ENCODE measurements at regions not wholly inside any gene's neighbourhood (a gene's known extent, or its start where the extent isn't known, plus 50 kb on each side); places are given as distances from the start of the nearest gene placed in this dataset.

DNA sequence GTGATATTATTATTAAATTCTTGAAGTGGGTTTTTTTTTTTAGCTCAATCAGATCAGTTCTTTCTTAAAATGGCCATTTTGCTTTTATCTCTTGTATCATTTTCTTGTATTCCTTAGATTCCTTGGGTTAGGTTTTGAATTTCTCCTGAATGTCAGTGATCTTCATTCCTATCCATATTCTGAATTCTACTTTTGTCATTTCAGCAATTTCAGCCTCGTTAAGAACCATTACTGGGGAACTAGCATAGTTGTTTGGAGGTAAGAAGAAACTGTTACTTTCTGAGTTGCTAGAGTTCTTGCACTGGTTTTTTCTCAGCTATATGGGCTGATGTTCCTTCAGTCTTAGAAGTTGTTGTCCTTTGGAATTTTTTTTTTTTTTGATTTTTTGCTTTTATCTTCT lies 293.1 kb downstream of the MAP2K4 start:
- H3K36me3 ChIP-seq (ENCODE audit: insufficient read depth, insufficient read length, low read length) = no peaks in the 10 kb centered on the region
- no peak for TF ChIP-seq ZNF274 (IDR thresholded peaks at IDR 0.05; ENCODE audit: low read depth, low read length)
- TF ChIP-seq YY1 (IDR thresholded peaks at IDR 0.05; ENCODE audit: insufficient read depth, insufficient read length) = no peak
- TF ChIP-seq SUZ12 (IDR thresholded peaks at IDR 0.05; ENCODE audit: extremely low read depth, insufficient read depth, insufficient read length) = no peak
- H3K4me1 ChIP-seq (ENCODE audit: insufficient read depth, insufficient read length) = no peaks in the 10 kb centered on the region
- no peak for DNase-seq (ENCODE audit: low read depth, low spot score)
- no peak overlapping the region for H3K9ac ChIP-seq (ENCODE audit: insufficient read length, low read depth)
- H3K27me3 ChIP-seq (ENCODE audit: insufficient read depth, insufficient read length) = no peaks in the 10 kb centered on the region
- H3K4me3 ChIP-seq (ENCODE audit: insufficient read length, low read depth) = no peak overlapping the region
- H3K9me3 ChIP-seq (ENCODE audit: insufficient read depth, low read length) = peaks cover 8% of the 10 kb centered on the region; the same call in 1 of the 2 replicates

DNA sequence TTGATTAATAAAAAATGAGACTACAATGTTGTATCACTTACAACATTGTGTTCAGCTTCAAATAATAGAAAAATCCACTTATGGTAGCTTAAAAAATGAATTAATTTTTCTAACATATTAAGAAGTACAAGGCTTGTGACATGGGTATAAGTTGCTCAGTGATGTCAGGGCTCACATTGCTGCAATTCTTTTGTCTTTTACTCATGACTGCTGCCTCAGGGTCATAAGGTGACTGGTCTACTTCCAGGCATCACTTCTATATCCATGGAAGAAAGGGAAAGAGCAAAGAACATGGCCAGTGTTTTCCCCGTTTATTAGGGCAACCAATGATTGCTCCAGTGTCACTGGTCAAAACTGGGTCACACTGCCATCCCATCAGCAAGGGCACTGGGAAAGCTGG lies 295.3 kb downstream of the MAP2K4 start:
- Histone ChIP-seq H3K4me3 (ENCODE audit: insufficient read length, low read depth) (no peak overlapping the region), H3K9ac (ENCODE audit: insufficient read length, low read depth) (no peak overlapping the region), H3K4me1 (ENCODE audit: insufficient read depth, insufficient read length) (no peaks in the 10 kb centered on the region), H3K36me3 (ENCODE audit: insufficient read depth, insufficient read length, low read length) (no peaks in the 10 kb centered on the region), H3K9me3 (ENCODE audit: insufficient read depth, low read length) (peaks cover 8% of the 10 kb centered on the region; the same call in 1 of the 2 replicates), H3K27me3 (ENCODE audit: insufficient read depth, insufficient read length) (no peaks in the 10 kb centered on the region)
- TF ChIP-seq ZNF274 (IDR thresholded peaks at IDR 0.05; ENCODE audit: low read depth, low read length) (no peak), YY1 (IDR thresholded peaks at IDR 0.05; ENCODE audit: insufficient read depth, insufficient read length) (no peak), SUZ12 (IDR thresholded peaks at IDR 0.05; ENCODE audit: extremely low read depth, insufficient read depth, insufficient read length) (no peak)
- DNase-seq (ENCODE audit: low read depth, low spot score) = no peak

DNA sequence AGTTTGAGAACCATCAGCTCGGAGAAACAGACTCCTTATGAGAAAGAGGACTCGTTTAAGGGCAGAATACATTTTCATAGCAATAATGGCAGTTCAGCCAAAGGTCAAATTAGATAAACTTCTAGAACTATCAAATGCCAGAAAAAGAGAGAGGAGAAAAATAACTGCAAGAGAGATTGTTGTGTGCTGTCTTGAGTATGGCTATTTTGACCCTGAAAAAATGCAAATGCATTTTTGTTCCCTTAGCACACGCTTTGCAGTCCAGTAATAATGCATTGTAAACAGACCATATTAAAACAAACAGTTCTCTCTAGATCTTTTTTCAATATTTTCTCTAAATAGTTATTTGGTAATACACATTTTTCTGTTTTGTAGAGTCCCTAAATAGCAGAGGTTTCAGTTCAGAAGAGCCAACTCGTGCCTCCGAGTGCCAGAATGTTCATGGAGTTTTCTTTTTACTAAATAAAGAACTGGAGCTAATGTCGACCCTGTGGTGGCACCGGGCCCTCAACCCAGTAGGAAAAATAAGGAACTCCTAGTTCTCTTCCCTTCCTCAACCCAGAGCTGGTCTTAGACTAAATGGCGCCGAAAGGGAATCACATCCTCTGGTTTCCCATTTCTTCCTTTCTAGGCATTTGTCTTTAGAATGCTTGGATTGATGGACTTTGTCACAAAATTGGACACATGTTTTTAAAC lies 298.0 kb downstream of the MAP2K4 start:
- TF ChIP-seq SUZ12 (IDR thresholded peaks at IDR 0.05; ENCODE audit: extremely low read depth, insufficient read depth, insufficient read length) (no peak), ZNF274 (IDR thresholded peaks at IDR 0.05; ENCODE audit: low read depth, low read length) (no peak), YY1 (IDR thresholded peaks at IDR 0.05; ENCODE audit: insufficient read depth, insufficient read length) (no peak)
- no peak overlapping the region for H3K9ac ChIP-seq (ENCODE audit: insufficient read length, low read depth)
- DNase-seq (ENCODE audit: low read depth, low spot score) = no peak

DNA sequence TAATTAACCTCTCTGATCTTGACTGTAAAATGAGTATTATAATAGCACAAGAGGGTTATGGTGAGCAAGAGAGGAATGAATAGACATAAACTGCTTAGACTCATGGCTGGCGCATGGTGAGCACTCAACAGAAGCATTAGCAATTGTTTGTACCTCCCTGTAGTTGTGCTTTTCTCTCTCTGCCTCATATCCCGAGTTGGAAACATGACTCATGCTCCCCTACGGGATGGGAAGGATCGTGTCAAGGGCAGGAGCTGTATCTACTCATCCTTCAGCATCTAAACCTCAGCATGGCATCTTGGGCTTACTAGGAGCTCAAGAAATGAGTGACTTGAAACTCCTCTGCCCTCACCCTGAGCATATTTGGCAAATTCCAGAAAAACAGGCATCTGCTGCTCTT lies 299.6 kb downstream of the MAP2K4 start:
- Histone ChIP-seq H3K4me3 (ENCODE audit: insufficient read length, low read depth) (no peak overlapping the region), H3K9ac (ENCODE audit: insufficient read length, low read depth) (no peak overlapping the region), H3K4me1 (ENCODE audit: insufficient read depth, insufficient read length) (no peaks in the 10 kb centered on the region), H3K27me3 (ENCODE audit: insufficient read depth, insufficient read length) (no peaks in the 10 kb centered on the region), H3K36me3 (ENCODE audit: insufficient read depth, insufficient read length, low read length) (no peaks in the 10 kb centered on the region), H3K9me3 (ENCODE audit: insufficient read depth, low read length) (no peaks in the 10 kb centered on the region)
- TF ChIP-seq ZNF274 (IDR thresholded peaks at IDR 0.05; ENCODE audit: low read depth, low read length) (no peak), YY1 (IDR thresholded peaks at IDR 0.05; ENCODE audit: insufficient read depth, insufficient read length) (no peak), SUZ12 (IDR thresholded peaks at IDR 0.05; ENCODE audit: extremely low read depth, insufficient read depth, insufficient read length) (no peak)
- no peak for DNase-seq (ENCODE audit: low read depth, low spot score)

More for the DNA sequence above, 298.0 kb downstream of the MAP2K4 start:
- Histone ChIP-seq H3K9me3 (ENCODE audit: insufficient read depth, low read length) (no peaks in the 10 kb centered on the region), H3K4me3 (ENCODE audit: insufficient read length, low read depth) (no peak overlapping the region), H3K4me1 (ENCODE audit: insufficient read depth, insufficient read length) (no peaks in the 10 kb centered on the region), H3K36me3 (ENCODE audit: insufficient read depth, insufficient read length, low read length) (no peaks in the 10 kb centered on the region), H3K27me3 (ENCODE audit: insufficient read depth, insufficient read length) (no peaks in the 10 kb centered on the region)

DNA sequence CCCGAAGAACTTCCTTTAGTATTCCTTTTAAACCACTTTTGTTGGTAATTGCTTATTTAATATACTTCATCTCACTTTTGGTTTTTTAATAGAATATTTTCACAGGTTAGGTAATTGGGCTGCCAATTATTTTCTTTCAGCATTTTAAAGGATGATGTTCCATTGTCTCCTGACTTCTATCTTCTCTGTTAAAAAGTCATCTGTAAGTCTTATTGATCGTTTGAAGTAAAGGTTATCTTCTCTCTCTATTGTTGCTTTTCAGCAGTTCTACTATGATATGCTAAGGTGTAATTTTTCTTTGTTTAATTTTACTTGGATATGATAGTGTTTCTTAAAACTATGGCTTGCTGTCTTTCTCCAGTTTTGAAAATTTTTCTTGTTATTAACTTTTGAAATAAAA lies 307.5 kb downstream of the MAP2K4 start:
- TF ChIP-seq SUZ12 (IDR thresholded peaks at IDR 0.05; ENCODE audit: extremely low read depth, insufficient read depth, insufficient read length) (no peak), ZNF274 (IDR thresholded peaks at IDR 0.05; ENCODE audit: low read depth, low read length) (no peak), YY1 (IDR thresholded peaks at IDR 0.05; ENCODE audit: insufficient read depth, insufficient read length) (no peak)
- Histone ChIP-seq H3K4me1 (ENCODE audit: insufficient read depth, insufficient read length) (no peaks in the 10 kb centered on the region), H3K4me3 (ENCODE audit: insufficient read length, low read depth) (no peak overlapping the region)

DNA sequence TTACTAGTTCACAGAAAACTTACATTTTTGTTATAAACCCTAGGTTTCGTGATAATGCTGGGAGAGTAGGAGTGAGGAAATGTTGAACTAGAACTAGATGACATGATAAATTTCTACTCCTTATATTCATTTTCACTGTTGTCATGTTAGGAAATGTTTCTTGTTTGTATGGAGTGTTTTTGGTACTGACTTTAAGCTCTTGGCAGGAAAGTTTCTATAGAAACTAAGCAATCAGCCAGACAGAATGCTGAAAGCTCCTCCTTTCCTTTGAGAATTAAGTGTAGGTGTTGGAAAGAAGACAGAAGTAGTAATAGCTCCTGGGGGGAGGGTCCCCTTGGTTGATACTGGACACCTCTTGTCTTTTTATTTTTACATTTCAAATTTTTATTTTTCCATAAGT lies 309.8 kb downstream of the MAP2K4 start:
- no peak for DNase-seq (ENCODE audit: low read depth, low spot score)
- no peaks in the 10 kb centered on the region for H3K27me3 ChIP-seq (ENCODE audit: insufficient read depth, insufficient read length)
- no peak overlapping the region for H3K4me3 ChIP-seq (ENCODE audit: insufficient read length, low read depth)
- TF ChIP-seq ZNF274 (IDR thresholded peaks at IDR 0.05; ENCODE audit: low read depth, low read length) (no peak), SUZ12 (IDR thresholded peaks at IDR 0.05; ENCODE audit: extremely low read depth, insufficient read depth, insufficient read length) (no peak), YY1 (IDR thresholded peaks at IDR 0.05; ENCODE audit: insufficient read depth, insufficient read length) (no peak)
- no peaks in the 10 kb centered on the region for H3K4me1 ChIP-seq (ENCODE audit: insufficient read depth, insufficient read length)
- H3K9ac ChIP-seq (ENCODE audit: insufficient read length, low read depth) = no peak overlapping the region
- peaks cover 27% of the 10 kb centered on the region for H3K9me3 ChIP-seq (ENCODE audit: insufficient read depth, low read length)
- no peaks in the 10 kb centered on the region for H3K36me3 ChIP-seq (ENCODE audit: insufficient read depth, insufficient read length, low read length)

More for the DNA sequence above, 307.5 kb downstream of the MAP2K4 start:
- no peak overlapping the region for H3K9ac ChIP-seq (ENCODE audit: insufficient read length, low read depth)
- no peaks in the 10 kb centered on the region for H3K36me3 ChIP-seq (ENCODE audit: insufficient read depth, insufficient read length, low read length)
- no peaks in the 10 kb centered on the region for H3K27me3 ChIP-seq (ENCODE audit: insufficient read depth, insufficient read length)
- DNase-seq (ENCODE audit: low read depth, low spot score) = no peak
- peaks cover 27% of the 10 kb centered on the region for H3K9me3 ChIP-seq (ENCODE audit: insufficient read depth, low read length)

DNA sequence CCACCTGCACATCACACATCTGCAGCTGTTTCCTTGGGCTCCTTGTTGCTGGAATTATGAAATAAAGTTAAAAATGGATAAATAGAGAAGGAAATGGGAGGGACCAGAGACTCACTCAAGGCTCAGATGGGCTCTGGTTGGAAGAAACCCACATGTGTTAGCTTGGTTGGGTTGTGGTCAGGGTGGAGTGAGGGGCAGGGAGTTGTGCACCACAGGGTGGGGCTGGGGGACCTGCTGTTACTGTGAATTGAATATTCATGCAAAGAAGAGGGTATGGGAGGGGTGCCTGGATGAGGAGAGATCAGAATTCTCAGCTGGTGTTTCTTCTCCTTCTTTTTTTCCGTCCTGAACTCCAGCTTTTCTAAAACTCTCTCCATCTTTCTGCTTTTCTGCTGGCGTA lies 320.7 kb downstream of the MAP2K4 start:
- Histone ChIP-seq H3K9ac (ENCODE audit: insufficient read length, low read depth) (no peak overlapping the region), H3K27me3 (ENCODE audit: insufficient read depth, insufficient read length) (no peaks in the 10 kb centered on the region), H3K4me1 (ENCODE audit: insufficient read depth, insufficient read length) (no peaks in the 10 kb centered on the region), H3K4me3 (ENCODE audit: insufficient read length, low read depth) (no peak overlapping the region), H3K36me3 (ENCODE audit: insufficient read depth, insufficient read length, low read length) (no peaks in the 10 kb centered on the region), H3K9me3 (ENCODE audit: insufficient read depth, low read length) (no peaks in the 10 kb centered on the region)
- TF ChIP-seq ZNF274 (IDR thresholded peaks at IDR 0.05; ENCODE audit: low read depth, low read length) (no peak), YY1 (IDR thresholded peaks at IDR 0.05; ENCODE audit: insufficient read depth, insufficient read length) (no peak)
- DNase-seq (ENCODE audit: low read depth, low spot score) = no peak
